MCF 10A (cell line): ENCODE measurements at regions not wholly inside any gene's neighbourhood (a gene's known extent, or its start where the extent isn't known, plus 50 kb on each side); places are given as distances from the start of the nearest gene placed in this dataset.

Source experiments
- BruUV-seq: library from RNA; stranded (reverse); fragments of 400-500 nt; replicated peaks from 2 replicates; lab custom pipeline; 2021; lab: Mats Ljungman, UMichigan
- CTCF ChIA-PET: fragments of 300-600 bp; sonication (Branson Sonifier 250); formaldehyde crosslinking; extraction: SDS; loops from one replicate; lab custom pipeline; 2021; ENCODE audit warnings: antibody characterized with exemption, inconsistent platforms; lab: Yijun Ruan, JAX
- POLR2A ChIA-PET: fragments of 300-600, 350-650 bp; sonication (Branson Sonifier 250); formaldehyde crosslinking; extraction: SDS; loops from one replicate; lab custom pipeline; 2020; ENCODE audit warnings: antibody characterized with exemption, inconsistent platforms; lab: Yijun Ruan, JAX
- DNase-seq: peaks from one replicate; pipeline ENCODE4 v3.0.0-alpha.2; 2018; ENCODE audit not compliant: unreplicated experiment
- H3K27ac Mint-ChIP-seq: one replicate; pipeline ENCODE4 v1.8.0; 2022; ENCODE audit warnings: mild to moderate bottlenecking, low read depth, mixed read lengths; ENCODE audit not compliant: unreplicated experiment
- H3K27me3 Mint-ChIP-seq: one replicate; pipeline ENCODE4 v1.8.0; 2022; ENCODE audit warnings: mixed read lengths; ENCODE audit not compliant: insufficient read depth, unreplicated experiment
- H3K36me3 Mint-ChIP-seq: one replicate; pipeline ENCODE4 v1.8.0; 2022; ENCODE audit warnings: mild to moderate bottlenecking, moderate library complexity, mixed read lengths; ENCODE audit not compliant: insufficient read depth, unreplicated experiment
- H3K4me1 Mint-ChIP-seq: one replicate; pipeline ENCODE4 v1.8.0; 2022; ENCODE audit warnings: mixed read lengths; ENCODE audit not compliant: insufficient read depth, unreplicated experiment
- H3K4me3 Mint-ChIP-seq: one replicate; pipeline ENCODE4 v1.8.0; 2022; ENCODE audit warnings: mild to moderate bottlenecking, moderate library complexity, mixed read lengths; ENCODE audit not compliant: unreplicated experiment
- H3K9me3 Mint-ChIP-seq: one replicate; pipeline ENCODE4 v1.8.0; 2022; ENCODE audit warnings: mixed read lengths; ENCODE audit not compliant: unreplicated experiment
- intact Hi-C: fragments of 100-400 bp; cut with micrococcal nuclease; formaldehyde crosslinking; loops from 2 replicates; pipeline ENCODE4 v1.14.1; 2022
- TF ChIP-seq, protein P1 (sequence below): fragments of 200-600 bp; IDR thresholded peaks from one replicate; pipeline ENCODE4 v1.8.0; 2022; ENCODE audit warnings: antibody characterized with exemption, mild to moderate bottlenecking; ENCODE audit not compliant: unreplicated experiment

GRCh38 chrX:13180807-13181206, 136.4 kb upstream of the FAM9C start:
- H3K27me3 Mint-ChIP-seq: peaks cover 37% of the 10 kb centered on the region
- intact Hi-C loops: no loop called here
- DNase-seq: peak; percentile 88
- peaks cover 13% of the 10 kb centered on the region for H3K4me1 Mint-ChIP-seq
- H3K27ac Mint-ChIP-seq: peak overlapping the region; percentile 56
- no peak overlapping the region for H3K4me3 Mint-ChIP-seq
- H3K9me3 Mint-ChIP-seq: peaks cover 13% of the 10 kb centered on the region
- POLR2A ChIA-PET: no interaction called here
- TF ChIP-seq, protein P1, sequence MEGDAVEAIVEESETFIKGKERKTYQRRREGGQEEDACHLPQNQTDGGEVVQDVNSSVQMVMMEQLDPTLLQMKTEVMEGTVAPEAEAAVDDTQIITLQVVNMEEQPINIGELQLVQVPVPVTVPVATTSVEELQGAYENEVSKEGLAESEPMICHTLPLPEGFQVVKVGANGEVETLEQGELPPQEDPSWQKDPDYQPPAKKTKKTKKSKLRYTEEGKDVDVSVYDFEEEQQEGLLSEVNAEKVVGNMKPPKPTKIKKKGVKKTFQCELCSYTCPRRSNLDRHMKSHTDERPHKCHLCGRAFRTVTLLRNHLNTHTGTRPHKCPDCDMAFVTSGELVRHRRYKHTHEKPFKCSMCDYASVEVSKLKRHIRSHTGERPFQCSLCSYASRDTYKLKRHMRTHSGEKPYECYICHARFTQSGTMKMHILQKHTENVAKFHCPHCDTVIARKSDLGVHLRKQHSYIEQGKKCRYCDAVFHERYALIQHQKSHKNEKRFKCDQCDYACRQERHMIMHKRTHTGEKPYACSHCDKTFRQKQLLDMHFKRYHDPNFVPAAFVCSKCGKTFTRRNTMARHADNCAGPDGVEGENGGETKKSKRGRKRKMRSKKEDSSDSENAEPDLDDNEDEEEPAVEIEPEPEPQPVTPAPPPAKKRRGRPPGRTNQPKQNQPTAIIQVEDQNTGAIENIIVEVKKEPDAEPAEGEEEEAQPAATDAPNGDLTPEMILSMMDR: no peak
- no TSS peak for BruUV-seq
- no peaks in the 10 kb centered on the region for H3K36me3 Mint-ChIP-seq
- CTCF ChIA-PET: no interaction called here

GRCh38 chrX:13179586-13179985, 135.2 kb upstream of the FAM9C start:
- peaks cover 13% of the 10 kb centered on the region for H3K4me1 Mint-ChIP-seq
- no peak for DNase-seq
- intact Hi-C loops: no loop called here
- ChIA-PET POLR2A (no interaction called here), CTCF (interaction anchor here (0.6 kb wide), 1 partner anchor 1696 kb away, joined by 3 read pairs; no protein-coding TSS in a partner anchor)
- peaks cover 34% of the 10 kb centered on the region for H3K27me3 Mint-ChIP-seq
- no peak overlapping the region for H3K27ac Mint-ChIP-seq
- TF ChIP-seq, protein P1: no peak
- no TSS peak for BruUV-seq
- no peak overlapping the region for H3K4me3 Mint-ChIP-seq
- no peaks in the 10 kb centered on the region for H3K36me3 Mint-ChIP-seq
- H3K9me3 Mint-ChIP-seq: peaks cover 12% of the 10 kb centered on the region

DNA sequence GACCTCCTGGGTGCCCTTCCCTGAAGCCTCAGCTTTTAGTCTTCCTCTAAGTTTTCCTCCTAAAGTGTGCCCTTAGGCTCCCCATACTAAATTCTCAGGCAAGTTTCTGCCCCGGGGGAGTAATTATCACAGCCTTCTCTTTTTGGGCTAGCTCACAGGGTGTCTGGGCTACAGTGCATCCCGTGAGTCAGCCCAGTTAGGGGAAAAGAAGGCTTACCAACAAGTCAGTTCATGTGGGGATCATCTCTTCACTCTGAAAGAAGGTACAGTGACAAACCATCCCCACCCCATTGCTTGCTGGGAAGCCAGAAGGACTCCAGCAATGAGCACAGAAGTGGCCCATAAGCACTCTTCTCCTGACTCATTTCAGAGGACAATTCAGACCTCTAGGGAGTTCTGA, 134.7 kb upstream of the FAM9C start:
- BruUV-seq: no TSS peak
- Mint-ChIP-seq H3K27me3 (peaks cover 30% of the 10 kb centered on the region), H3K4me3 (no peak overlapping the region), H3K27ac (no peak overlapping the region), H3K9me3 (peaks cover 7% of the 10 kb centered on the region), H3K4me1 (peaks cover 13% of the 10 kb centered on the region), H3K36me3 (no peaks in the 10 kb centered on the region)
- POLR2A ChIA-PET: interaction anchor here (0.6 kb wide), 2 partner anchors 150 to 204 kb away, joined by 3 read pairs; partner anchors contain the start of gene TMSB4X
- CTCF ChIA-PET: no interaction called here
- DNase-seq: peak; percentile 57
- TF ChIP-seq, protein P1: no peak
- intact Hi-C loops: no loop called here

GRCh38 chrX:13177921-13178566, 133.6 kb upstream of the FAM9C start:
- CTCF ChIA-PET: no interaction called here
- H3K27ac Mint-ChIP-seq: no peak overlapping the region
- H3K27me3 Mint-ChIP-seq: peaks cover 30% of the 10 kb centered on the region
- TF ChIP-seq, protein P1: no peak
- DNase-seq: no peak
- POLR2A ChIA-PET: interaction anchor here (0.6 kb wide), 1 partner anchor 203 kb away, joined by 3 read pairs; the partner anchor contains the start of gene TMSB4X
- peaks cover 7% of the 10 kb centered on the region for H3K9me3 Mint-ChIP-seq
- BruUV-seq: no TSS peak
- intact Hi-C loops: no loop called here
- H3K36me3 Mint-ChIP-seq: no peaks in the 10 kb centered on the region
- no peak overlapping the region for H3K4me3 Mint-ChIP-seq
- peaks cover 13% of the 10 kb centered on the region for H3K4me1 Mint-ChIP-seq
